HG02870 (cell line): ENCODE measurements at regions not wholly inside any gene's neighbourhood (a gene's known extent, or its start where the extent isn't known, plus 50 kb on each side); places are given as distances from the start of the nearest gene placed in this dataset.
A peak's percentile ranks its signal among the peaks of the same experiment; 100 is the strongest.
"Not testable (repeated sequence)": the region's sequence is repeated elsewhere in the genome, so short reads cannot be mapped to it uniquely, and the experiment has no call there.

Experiments
- ATAC-seq: cut with Tn5 transposase; IDR thresholded peaks from one replicate; pipeline ENCODE4 v1.9.1; 2021; ENCODE audit warnings: mild to moderate bottlenecking, moderate library complexity; ENCODE audit not compliant: unreplicated experiment

- no peak for ATAC-seq
Observed at GRCh38 chr1:219072329-219072728, 101.3 kb upstream of the LYPLAL1 start.

- no peak for ATAC-seq
Observed at GRCh38 chr1:219074084-219074728, 99.5 kb upstream of the LYPLAL1 start.

- ATAC-seq: no peak
Observed at GRCh38 chr1:219075121-219075879, 98.4 kb upstream of the LYPLAL1 start.

- no peak for ATAC-seq
Observed at GRCh38 chr1:219076326-219076937, 97.2 kb upstream of the LYPLAL1 start.

- ATAC-seq: not testable (repeated sequence)
Observed at GRCh38 chr1:219077767-219078166, 95.9 kb upstream of the LYPLAL1 start.

GRCh38 chr1:219081943-219082925 lies 91.4 kb upstream of the LYPLAL1 start:
- ATAC-seq: peak; percentile 82

GRCh38 chr1:219083631-219084030 lies 90.0 kb upstream of the LYPLAL1 start:
- ATAC-seq: no peak

- no peak for ATAC-seq
Observed at GRCh38 chr1:219085082-219085481, 88.6 kb upstream of the LYPLAL1 start.

GRCh38 chr1:219085988-219086387 lies 87.7 kb upstream of the LYPLAL1 start:
- no peak for ATAC-seq

GRCh38 chr1:219086956-219087469 lies 86.7 kb upstream of the LYPLAL1 start:
- no peak for ATAC-seq

- peak; percentile 54 for ATAC-seq
Observed at GRCh38 chr1:219088778-219089557, 84.7 kb upstream of the LYPLAL1 start.

GRCh38 chr1:219090607-219091006 lies 83.1 kb upstream of the LYPLAL1 start:
- peak; percentile 90 for ATAC-seq

- no peak for ATAC-seq
Observed at GRCh38 chr1:219092206-219092605, 81.5 kb upstream of the LYPLAL1 start.

- no peak for ATAC-seq
Observed at GRCh38 chr1:219099307-219099706, 74.4 kb upstream of the LYPLAL1 start.

GRCh38 chr1:219100059-219100458 lies 73.6 kb upstream of the LYPLAL1 start:
- ATAC-seq: no peak

- ATAC-seq: not testable (repeated sequence)
Observed at GRCh38 chr1:219102466-219102865, 71.2 kb upstream of the LYPLAL1 start.

- no peak for ATAC-seq
Observed at GRCh38 chr1:219105893-219106292, 67.8 kb upstream of the LYPLAL1 start.

GRCh38 chr1:219109424-219110018 lies 64.2 kb upstream of the LYPLAL1 start:
- no peak for ATAC-seq

- no peak for ATAC-seq
Observed at GRCh38 chr1:219113261-219113660, 60.4 kb upstream of the LYPLAL1 start.
